Astrocyte (in vitro differentiated cells and primary cell): ENCODE measurements at regions not wholly inside any gene's neighbourhood (a gene's known extent, or its start where the extent isn't known, plus 50 kb on each side); places are given as distances from the start of the nearest gene placed in this dataset.

Source experiments
- CTCF ChIP-seq: IDR thresholded peaks from 2 replicates; pipeline ENCODE4 v1.5.1; 2011; ENCODE audit warnings: low read depth, mild to moderate bottlenecking, inconsistent platforms, low read length, moderate library complexity; ENCODE audit not compliant: insufficient read depth
- EZH2 ChIP-seq: IDR thresholded peaks from 2 replicates; pipeline ENCODE4 v1.6.1; 2012; ENCODE audit warnings: mild to moderate bottlenecking, low read length, inconsistent platforms; ENCODE audit not compliant: insufficient read depth

GRCh38 chr5:27503813-27504212 lies 465.4 kb upstream of the CDH9 start:
- TF ChIP-seq CTCF: no peak
- TF ChIP-seq EZH2: no peak
